DOHH2 (cell line): ENCODE measurements at regions not wholly inside any gene's neighbourhood (a gene's known extent, or its start where the extent isn't known, plus 50 kb on each side); places are given as distances from the start of the nearest gene placed in this dataset.
"Not testable (repeated sequence)": the region's sequence is repeated elsewhere in the genome, so short reads cannot be mapped to it uniquely, and the experiment has no call there.

Experiments used
- H3F3A ChIP-seq: fragments of 200-600 bp; sonication (generic), shearing (Covaris generic); 2 replicates; pipeline ENCODE4 v1.6.0; 2016; ENCODE audit warnings: antibody characterized with exemption, mild to moderate bottlenecking; ENCODE audit not compliant: control insufficient read depth, insufficient read depth
- H3K27ac ChIP-seq: fragments of 200-600 bp; sonication (generic); 2 replicates; pipeline ENCODE4 v1.5.1; 2014; ENCODE audit warnings: low read depth, mild to moderate bottlenecking, low read length, moderate library complexity
- H3K27me3 ChIP-seq: fragments of 200-600 bp; sonication (generic); 2 replicates; pipeline ENCODE4 v1.6.1; 2014; ENCODE audit warnings: mild to moderate bottlenecking, low read length, mixed read lengths; ENCODE audit not compliant: control insufficient read depth
- H3K36me3 ChIP-seq: fragments of 200-600 bp; sonication (generic); 2 replicates; pipeline ENCODE4 v1.6.1; 2014; ENCODE audit warnings: mild to moderate bottlenecking, low read length, moderate library complexity, mixed read lengths; ENCODE audit not compliant: control insufficient read depth
- H3K4me1 ChIP-seq: fragments of 200-600 bp; sonication (generic); 2 replicates; pipeline ENCODE4 v1.6.1; 2014; ENCODE audit warnings: mild to moderate bottlenecking, low read length, mixed read lengths; ENCODE audit not compliant: control insufficient read depth
- H3K4me2 ChIP-seq: fragments of 200-600 bp; sonication (generic); 2 replicates; pipeline ENCODE4 v1.6.0; 2014; ENCODE audit warnings: mild to moderate bottlenecking, low read length, moderate library complexity
- H3K4me3 ChIP-seq: fragments of 200-600 bp; sonication (generic); 2 replicates; pipeline ENCODE4 v1.5.1; 2014; ENCODE audit warnings: mild to moderate bottlenecking, low read length, mixed read lengths
- H3K79me2 ChIP-seq: fragments of 200-600 bp; sonication (generic); 2 replicates; pipeline ENCODE4 v1.6.1; 2014; ENCODE audit warnings: mild to moderate bottlenecking, low read length, mixed read lengths; ENCODE audit not compliant: control insufficient read depth
- H3K9me2 ChIP-seq: fragments of 200-600 bp; sonication (generic); replicated peaks from 2 replicates; pipeline ENCODE4 v1.6.1; 2014; ENCODE audit warnings: mild to moderate bottlenecking, low read length, mixed read lengths; ENCODE audit not compliant: control insufficient read depth
- H3K9me3 ChIP-seq: fragments of 200-600 bp; sonication (generic); 2 replicates; pipeline ENCODE4 v1.6.1; 2014; ENCODE audit warnings: antibody characterized with exemption, low read length, mixed read lengths; ENCODE audit not compliant: control insufficient read depth, insufficient read depth
- H4K20me1 ChIP-seq: fragments of 200-600 bp; sonication (generic); 2 replicates; pipeline ENCODE4 v1.6.0; 2014; ENCODE audit warnings: low read depth, mild to moderate bottlenecking, antibody characterized with exemption, low read length, moderate library complexity; ENCODE audit not compliant: control insufficient read depth, insufficient read depth
- EZH2phosphoT487 ChIP-seq: fragments of 200-600 bp; sonication (generic); IDR thresholded peaks from 2 replicates; pipeline ENCODE4 v1.6.1; 2017; ENCODE audit warnings: borderline replicate concordance, mild to moderate bottlenecking, antibody characterized with exemption, low read length, moderate library complexity, mixed read lengths
- TF ChIP-seq, protein P1 (sequence below): fragments of 200-600 bp; sonication (generic); IDR thresholded peaks from one replicate; pipeline ENCODE4 v1.5.1; 2014; ENCODE audit warnings: antibody characterized with exemption, mild to moderate bottlenecking, low read depth, low read length; ENCODE audit not compliant: poor library complexity, severe bottlenecking

- no peaks in the 10 kb centered on the region for H3F3A ChIP-seq
- H3K27ac ChIP-seq, result no peak overlapping the region
- H4K20me1 ChIP-seq, result no peaks in the 10 kb centered on the region
- no peaks in the 10 kb centered on the region for H3K36me3 ChIP-seq
- H3K27me3 ChIP-seq, result no peaks in the 10 kb centered on the region
- no peaks in the 10 kb centered on the region for H3K4me1 ChIP-seq
- no peak overlapping the region for H3K4me3 ChIP-seq
- H3K4me2 ChIP-seq, result no peak overlapping the region
- no peaks in the 10 kb centered on the region for H3K79me2 ChIP-seq
- TF ChIP-seq, protein P1, sequence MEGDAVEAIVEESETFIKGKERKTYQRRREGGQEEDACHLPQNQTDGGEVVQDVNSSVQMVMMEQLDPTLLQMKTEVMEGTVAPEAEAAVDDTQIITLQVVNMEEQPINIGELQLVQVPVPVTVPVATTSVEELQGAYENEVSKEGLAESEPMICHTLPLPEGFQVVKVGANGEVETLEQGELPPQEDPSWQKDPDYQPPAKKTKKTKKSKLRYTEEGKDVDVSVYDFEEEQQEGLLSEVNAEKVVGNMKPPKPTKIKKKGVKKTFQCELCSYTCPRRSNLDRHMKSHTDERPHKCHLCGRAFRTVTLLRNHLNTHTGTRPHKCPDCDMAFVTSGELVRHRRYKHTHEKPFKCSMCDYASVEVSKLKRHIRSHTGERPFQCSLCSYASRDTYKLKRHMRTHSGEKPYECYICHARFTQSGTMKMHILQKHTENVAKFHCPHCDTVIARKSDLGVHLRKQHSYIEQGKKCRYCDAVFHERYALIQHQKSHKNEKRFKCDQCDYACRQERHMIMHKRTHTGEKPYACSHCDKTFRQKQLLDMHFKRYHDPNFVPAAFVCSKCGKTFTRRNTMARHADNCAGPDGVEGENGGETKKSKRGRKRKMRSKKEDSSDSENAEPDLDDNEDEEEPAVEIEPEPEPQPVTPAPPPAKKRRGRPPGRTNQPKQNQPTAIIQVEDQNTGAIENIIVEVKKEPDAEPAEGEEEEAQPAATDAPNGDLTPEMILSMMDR, result no peak
- TF ChIP-seq EZH2phosphoT487, result no peak
- H3K9me2 ChIP-seq, result no peaks in the 10 kb centered on the region
- H3K9me3 ChIP-seq, result no peaks in the 10 kb centered on the region
Measured at GRCh38 chr11:92607969-92608722, 361.3 kb upstream of the MTNR1B start.

- no peaks in the 10 kb centered on the region for H3K79me2 ChIP-seq
- H3K4me2 ChIP-seq, result no peak overlapping the region
- no peaks in the 10 kb centered on the region for H3K36me3 ChIP-seq
- no peaks in the 10 kb centered on the region for H3K9me2 ChIP-seq
- H3F3A ChIP-seq, result no peaks in the 10 kb centered on the region
- H4K20me1 ChIP-seq, result no peaks in the 10 kb centered on the region
- H3K9me3 ChIP-seq, result no peaks in the 10 kb centered on the region
- no peak overlapping the region for H3K4me3 ChIP-seq
- TF ChIP-seq EZH2phosphoT487, result no peak
- TF ChIP-seq, protein P1, result no peak
- H3K27ac ChIP-seq, result no peak overlapping the region
- H3K4me1 ChIP-seq, result no peaks in the 10 kb centered on the region
- H3K27me3 ChIP-seq, result no peaks in the 10 kb centered on the region
Measured at GRCh38 chr11:92611157-92611556, 358.3 kb upstream of the MTNR1B start.

- not testable (repeated sequence) for H3K9me3 ChIP-seq, H4K20me1 ChIP-seq
Measured at GRCh38 chr11:92618020-92618419, 351.4 kb upstream of the MTNR1B start.

GRCh38 chr11:92623055-92623454, 346.4 kb upstream of the MTNR1B start:
- Histone ChIP-seq H3K27me3 (no peaks in the 10 kb centered on the region), H4K20me1 (no peaks in the 10 kb centered on the region), H3K36me3 (no peaks in the 10 kb centered on the region), H3K27ac (no peak overlapping the region), H3K79me2 (no peaks in the 10 kb centered on the region), H3K4me2 (no peak overlapping the region), H3F3A (no peaks in the 10 kb centered on the region), H3K9me2 (no peaks in the 10 kb centered on the region), H3K4me1 (no peaks in the 10 kb centered on the region), H3K4me3 (no peak overlapping the region), H3K9me3 (no peaks in the 10 kb centered on the region)
- TF ChIP-seq, protein P1, result no peak
- TF ChIP-seq EZH2phosphoT487, result no peak

More at GRCh38 chr11:92618020-92618419, 351.4 kb upstream of the MTNR1B start:
- not testable (repeated sequence) for H3K4me3 ChIP-seq, H3F3A ChIP-seq, H3K4me2 ChIP-seq, H3K27me3 ChIP-seq, H3K4me1 ChIP-seq, H3K27ac ChIP-seq, H3K79me2 ChIP-seq, H3K9me2 ChIP-seq, H3K36me3 ChIP-seq
